ENCODE measurements at regions not wholly inside any gene's neighbourhood (a gene's known extent, or its start where the extent isn't known, plus 50 kb on each side); places are given as distances from the start of the nearest gene placed in this dataset.

DNA sequence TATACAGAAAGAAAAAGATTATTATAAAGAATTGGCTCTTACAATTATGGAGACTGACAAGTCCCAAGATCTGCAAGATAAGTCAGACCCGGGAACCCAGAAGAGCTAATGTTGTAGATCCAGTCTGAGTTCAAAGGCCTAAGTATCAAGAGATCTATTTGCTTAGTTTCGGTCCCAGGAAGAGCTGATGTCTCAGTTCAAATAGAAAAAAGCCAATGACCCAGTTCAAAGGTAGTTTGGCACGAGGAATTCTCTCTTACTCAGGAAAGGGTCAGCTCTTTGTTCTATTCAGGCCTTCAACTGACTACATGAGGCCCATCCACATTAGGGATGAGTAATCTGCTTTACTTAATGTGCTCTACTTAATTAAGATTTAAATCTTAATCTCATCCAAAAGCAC, 128.3 kb upstream of the PLCXD3 start:
- WGBS, 4 donors: 87 to 96% (median 93%) methylated on average over 3 of the region's 3 CpGs
- Histone ChIP-seq H3K27ac (no peak overlapping the region), H3K4me1 (replicated peaks in 1 of 2) (no peaks in the 10 kb centered on the region), H3K9me3 (replicated peaks in 1 of 3) (no peaks in the 10 kb centered on the region), H3K4me3 (no peak overlapping the region), H3K27me3 (no peaks in the 10 kb centered on the region), H3K36me3 (replicated peaks in 1 of 2) (no peaks in the 10 kb centered on the region)
- TF ChIP-seq, protein P1, sequence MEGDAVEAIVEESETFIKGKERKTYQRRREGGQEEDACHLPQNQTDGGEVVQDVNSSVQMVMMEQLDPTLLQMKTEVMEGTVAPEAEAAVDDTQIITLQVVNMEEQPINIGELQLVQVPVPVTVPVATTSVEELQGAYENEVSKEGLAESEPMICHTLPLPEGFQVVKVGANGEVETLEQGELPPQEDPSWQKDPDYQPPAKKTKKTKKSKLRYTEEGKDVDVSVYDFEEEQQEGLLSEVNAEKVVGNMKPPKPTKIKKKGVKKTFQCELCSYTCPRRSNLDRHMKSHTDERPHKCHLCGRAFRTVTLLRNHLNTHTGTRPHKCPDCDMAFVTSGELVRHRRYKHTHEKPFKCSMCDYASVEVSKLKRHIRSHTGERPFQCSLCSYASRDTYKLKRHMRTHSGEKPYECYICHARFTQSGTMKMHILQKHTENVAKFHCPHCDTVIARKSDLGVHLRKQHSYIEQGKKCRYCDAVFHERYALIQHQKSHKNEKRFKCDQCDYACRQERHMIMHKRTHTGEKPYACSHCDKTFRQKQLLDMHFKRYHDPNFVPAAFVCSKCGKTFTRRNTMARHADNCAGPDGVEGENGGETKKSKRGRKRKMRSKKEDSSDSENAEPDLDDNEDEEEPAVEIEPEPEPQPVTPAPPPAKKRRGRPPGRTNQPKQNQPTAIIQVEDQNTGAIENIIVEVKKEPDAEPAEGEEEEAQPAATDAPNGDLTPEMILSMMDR (IDR thresholded peaks at IDR 0.05): no peak
- TF ChIP-seq POLR2A (IDR thresholded peaks at IDR 0.05): no peak
- intact Hi-C loops (cut with DNase I): no loop called here
- no peak for DNase-seq

DNA sequence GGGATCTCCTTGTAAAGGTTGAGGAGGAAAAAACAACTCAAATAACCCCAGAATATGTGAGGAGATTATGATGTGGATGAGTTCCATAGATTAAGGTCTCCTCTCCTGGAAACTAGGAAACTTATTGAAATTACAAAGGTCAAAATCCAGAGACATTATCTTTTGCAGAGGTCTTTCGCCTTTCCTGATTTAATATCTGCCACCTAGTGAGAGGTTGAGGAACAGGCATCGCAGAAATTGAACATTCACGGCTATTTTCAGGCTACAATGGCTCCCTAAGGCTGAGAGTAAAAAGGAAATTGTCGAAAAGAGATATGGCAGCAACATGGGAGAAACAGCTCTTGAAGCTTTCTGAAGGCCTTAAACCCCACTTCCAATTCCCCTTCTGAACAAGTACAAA, 127.5 kb upstream of the PLCXD3 start:
- 80 to 89% (median 87%) methylated on average over 4 of the region's 4 CpGs for WGBS, 4 donors
- intact Hi-C loops (cut with DNase I): no loop called here
- Histone ChIP-seq H3K27me3 (no peaks in the 10 kb centered on the region), H3K4me1 (replicated peaks in 1 of 2) (no peaks in the 10 kb centered on the region), H3K4me3 (no peak overlapping the region), H3K9me3 (replicated peaks in 1 of 3) (no peaks in the 10 kb centered on the region), H3K36me3 (replicated peaks in 1 of 2) (no peaks in the 10 kb centered on the region), H3K27ac (no peak overlapping the region)
- DNase-seq: no peak
- TF ChIP-seq, protein P1 (IDR thresholded peaks at IDR 0.05): peak in 1 of 6 experiments; percentile 11
- TF ChIP-seq POLR2A (IDR thresholded peaks at IDR 0.05): no peak

DNA sequence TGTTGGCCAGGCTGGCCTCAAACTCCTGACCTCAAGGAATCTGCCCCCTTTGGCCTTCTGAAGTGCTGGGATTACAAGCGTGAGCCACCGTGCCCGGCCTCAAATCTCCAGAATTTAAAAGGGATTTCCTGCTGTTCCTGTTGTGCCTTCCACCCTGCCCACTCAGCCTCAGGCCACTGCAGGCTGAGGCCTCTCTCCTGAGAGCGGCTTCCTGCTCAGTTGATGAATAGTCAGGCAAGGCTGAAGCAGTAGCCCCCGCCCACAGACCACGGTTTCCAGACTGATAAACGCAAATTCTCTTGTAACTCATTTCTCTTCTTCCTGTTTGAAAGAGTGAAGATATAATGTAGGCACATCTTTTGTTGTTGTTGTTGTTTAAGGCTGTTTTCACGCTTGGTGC, 127.0 kb upstream of the PLCXD3 start:
- peak in 2 of 7 donors; percentile 2 to 16 for DNase-seq
- no peaks in the 10 kb centered on the region for H3K36me3 ChIP-seq (replicated peaks in 1 of 2)
- intact Hi-C loops (cut with DNase I): no loop called here
- H3K4me3 ChIP-seq: no peak overlapping the region
- no peaks in the 10 kb centered on the region for H3K4me1 ChIP-seq (replicated peaks in 1 of 2)
- no peak overlapping the region for H3K27ac ChIP-seq
- TF ChIP-seq, protein P1 (IDR thresholded peaks at IDR 0.05): no peak
- no peak for TF ChIP-seq POLR2A (IDR thresholded peaks at IDR 0.05)
- no peaks in the 10 kb centered on the region for H3K27me3 ChIP-seq
- 64 to 76% (median 65%) methylated on average over 6 to 8 of the region's 8 CpGs for WGBS, 4 donors
- H3K9me3 ChIP-seq (replicated peaks in 1 of 3): no peaks in the 10 kb centered on the region

DNA sequence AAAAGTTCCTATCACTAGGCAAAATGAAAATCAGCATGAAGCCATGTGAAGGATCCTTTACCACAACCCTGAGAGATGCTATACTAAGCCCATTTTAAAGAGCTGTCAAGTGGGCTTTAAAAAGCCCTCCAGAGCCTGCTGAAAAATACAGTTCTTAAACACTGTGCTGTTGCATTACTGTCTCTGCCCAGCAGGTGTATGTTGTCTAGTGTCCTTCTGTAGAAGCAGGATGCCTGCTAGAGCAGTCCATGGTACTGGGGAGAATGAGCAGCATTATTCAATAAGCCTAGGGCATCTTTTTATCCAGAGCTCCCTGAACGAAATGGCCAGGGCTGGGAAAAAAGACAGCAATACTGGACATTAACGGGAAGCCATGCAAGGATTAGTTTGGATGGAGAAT, 126.2 kb upstream of the PLCXD3 start:
- DNase-seq: peak in 1 of 7 donors; percentile 4
- Histone ChIP-seq H3K9me3 (replicated peaks in 1 of 3) (no peaks in the 10 kb centered on the region), H3K4me3 (no peak overlapping the region), H3K36me3 (replicated peaks in 1 of 2) (no peaks in the 10 kb centered on the region), H3K27me3 (no peaks in the 10 kb centered on the region), H3K27ac (no peak overlapping the region), H3K4me1 (replicated peaks in 1 of 2) (no peaks in the 10 kb centered on the region)
- 85 to 92% (median 86%) methylated on average over 2 of the region's 2 CpGs for WGBS, 4 donors
- TF ChIP-seq POLR2A (IDR thresholded peaks at IDR 0.05): no peak
- TF ChIP-seq, protein P1 (IDR thresholded peaks at IDR 0.05): peak in 2 of 6 experiments; percentile 26 to 34
- intact Hi-C loops (cut with DNase I): no loop called here

Data from adrenal gland (tissue), 9 donors.